ENCODE measurements at regions not wholly inside any gene's neighbourhood (a gene's known extent, or its start where the extent isn't known, plus 50 kb on each side); places are given as distances from the start of the nearest gene placed in this dataset.

- no peak for TF ChIP-seq POLR2A (IDR thresholded peaks at IDR 0.05; ENCODE audit: low read depth, low read length)
- TF ChIP-seq TAF1 (IDR thresholded peaks at IDR 0.05; ENCODE audit: low read depth, low read length): no peak
- TF ChIP-seq POLR2AphosphoS5 (IDR thresholded peaks at IDR 0.05; ENCODE audit: low read depth, low read length): no peak
Measured at GRCh38 chr7:114156178-114156577, 237.4 kb upstream of the PPP1R3A start.

All from GM12891 (cell line).